HepG2 (cell line): ENCODE measurements at regions not wholly inside any gene's neighbourhood (a gene's known extent, or its start where the extent isn't known, plus 50 kb on each side); places are given as distances from the start of the nearest gene placed in this dataset.

Source experiments
- CEBPG ChIP-seq: IDR thresholded peaks from 2 replicates; pipeline ENCODE4 v1.6.1; 2016
- RFX5 ChIP-seq: IDR thresholded peaks from 2 replicates; pipeline ENCODE4 v1.6.1; 2011; ENCODE audit warnings: low read depth, low read length, improper control_type of control experiment
- SALL2 ChIP-seq: sonication (generic); formaldehyde crosslinking; IDR thresholded peaks from 2 replicates; pipeline ENCODE4 v1.8.1; 2023; ENCODE audit warnings: mild to moderate bottlenecking, missing genetic modification reagents, inconsistent platforms
- SRSF9 ChIP-seq: fragments of 200-400 bp; formaldehyde crosslinking; IDR thresholded peaks from 2 replicates; pipeline ENCODE4 v1.6.1; 2018; ENCODE audit warnings: borderline replicate concordance, mild to moderate bottlenecking, low read depth, low read length; ENCODE audit not compliant: insufficient read depth, poor library complexity, severe bottlenecking
- YY1 ChIP-seq: IDR thresholded peaks from 2 replicates; pipeline ENCODE4 v1.6.1; 2011; ENCODE audit warnings: low read length, low read depth, moderate library complexity, mild to moderate bottlenecking; ENCODE audit not compliant: insufficient read depth, insufficient replicate concordance
- ZFP41 ChIP-seq: sonication (generic); formaldehyde crosslinking; IDR thresholded peaks from 2 replicates; pipeline ENCODE4 v1.4.0; 2020; ENCODE audit warnings: mild to moderate bottlenecking, missing genetic modification reagents, borderline replicate concordance
- TF ChIP-seq, protein P1 (sequence below): sonication (generic); formaldehyde crosslinking; IDR thresholded peaks from 2 replicates; pipeline ENCODE4 v1.5.0; 2020; ENCODE audit warnings: mild to moderate bottlenecking, missing genetic modification reagents, moderate library complexity
- TF ChIP-seq, protein P2 (sequence below): conservative IDR thresholded peaks from 2 replicates; pipeline ENCODE4 v1.6.1; 2018; ENCODE audit warnings: missing genetic modification reagents
- TF ChIP-seq, protein P3 (sequence below): sonication (generic); formaldehyde crosslinking; IDR thresholded peaks from 2 replicates; pipeline ENCODE4 v1.9.0; 2021; ENCODE audit warnings: missing genetic modification reagents, mild to moderate bottlenecking, borderline replicate concordance

DNA sequence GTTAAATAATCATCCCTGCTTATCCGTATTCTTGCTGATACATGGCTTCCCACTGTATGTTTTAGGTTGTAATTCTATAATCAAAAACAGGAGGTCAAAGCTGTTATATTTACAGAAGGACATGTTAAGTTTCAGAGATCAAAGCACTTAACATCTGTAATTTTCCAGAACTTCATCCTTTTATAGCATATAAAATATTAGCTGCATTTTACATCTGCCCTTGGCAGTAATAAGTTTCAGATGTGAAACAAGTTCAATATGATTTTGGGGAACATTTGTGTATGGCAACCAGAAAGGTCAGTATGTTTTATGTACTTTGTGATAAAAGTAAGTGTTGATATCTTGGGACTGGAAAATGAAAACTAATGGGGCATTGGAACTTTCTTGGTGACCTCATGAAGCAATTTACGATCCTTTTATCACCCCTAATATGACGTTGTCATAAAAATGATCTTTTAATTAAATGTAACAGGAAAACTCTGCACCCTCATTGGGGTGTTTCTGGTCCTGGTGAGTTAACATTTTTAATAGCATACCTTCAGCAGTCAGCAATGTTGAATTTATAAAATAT lies 449.6 kb downstream of the GPATCH2 start:
- TF ChIP-seq ZFP41 (no peak), RFX5 (no peak), SRSF9 (no peak), YY1 (no peak), CEBPG (CRISPR knock-in tag) (no peak), SALL2 (CRISPR knock-in tag) (no peak)
- TF ChIP-seq, protein P1, sequence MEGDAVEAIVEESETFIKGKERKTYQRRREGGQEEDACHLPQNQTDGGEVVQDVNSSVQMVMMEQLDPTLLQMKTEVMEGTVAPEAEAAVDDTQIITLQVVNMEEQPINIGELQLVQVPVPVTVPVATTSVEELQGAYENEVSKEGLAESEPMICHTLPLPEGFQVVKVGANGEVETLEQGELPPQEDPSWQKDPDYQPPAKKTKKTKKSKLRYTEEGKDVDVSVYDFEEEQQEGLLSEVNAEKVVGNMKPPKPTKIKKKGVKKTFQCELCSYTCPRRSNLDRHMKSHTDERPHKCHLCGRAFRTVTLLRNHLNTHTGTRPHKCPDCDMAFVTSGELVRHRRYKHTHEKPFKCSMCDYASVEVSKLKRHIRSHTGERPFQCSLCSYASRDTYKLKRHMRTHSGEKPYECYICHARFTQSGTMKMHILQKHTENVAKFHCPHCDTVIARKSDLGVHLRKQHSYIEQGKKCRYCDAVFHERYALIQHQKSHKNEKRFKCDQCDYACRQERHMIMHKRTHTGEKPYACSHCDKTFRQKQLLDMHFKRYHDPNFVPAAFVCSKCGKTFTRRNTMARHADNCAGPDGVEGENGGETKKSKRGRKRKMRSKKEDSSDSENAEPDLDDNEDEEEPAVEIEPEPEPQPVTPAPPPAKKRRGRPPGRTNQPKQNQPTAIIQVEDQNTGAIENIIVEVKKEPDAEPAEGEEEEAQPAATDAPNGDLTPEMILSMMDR (CRISPR knock-in tag): no peak
- TF ChIP-seq, protein P2, sequence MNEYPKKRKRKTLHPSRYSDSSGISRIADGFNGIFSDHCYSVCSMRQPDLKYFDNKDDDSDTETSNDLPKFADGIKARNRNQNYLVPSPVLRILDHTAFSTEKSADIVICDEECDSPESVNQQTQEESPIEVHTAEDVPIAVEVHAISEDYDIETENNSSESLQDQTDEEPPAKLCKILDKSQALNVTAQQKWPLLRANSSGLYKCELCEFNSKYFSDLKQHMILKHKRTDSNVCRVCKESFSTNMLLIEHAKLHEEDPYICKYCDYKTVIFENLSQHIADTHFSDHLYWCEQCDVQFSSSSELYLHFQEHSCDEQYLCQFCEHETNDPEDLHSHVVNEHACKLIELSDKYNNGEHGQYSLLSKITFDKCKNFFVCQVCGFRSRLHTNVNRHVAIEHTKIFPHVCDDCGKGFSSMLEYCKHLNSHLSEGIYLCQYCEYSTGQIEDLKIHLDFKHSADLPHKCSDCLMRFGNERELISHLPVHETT: no peak
- TF ChIP-seq, protein P3, sequence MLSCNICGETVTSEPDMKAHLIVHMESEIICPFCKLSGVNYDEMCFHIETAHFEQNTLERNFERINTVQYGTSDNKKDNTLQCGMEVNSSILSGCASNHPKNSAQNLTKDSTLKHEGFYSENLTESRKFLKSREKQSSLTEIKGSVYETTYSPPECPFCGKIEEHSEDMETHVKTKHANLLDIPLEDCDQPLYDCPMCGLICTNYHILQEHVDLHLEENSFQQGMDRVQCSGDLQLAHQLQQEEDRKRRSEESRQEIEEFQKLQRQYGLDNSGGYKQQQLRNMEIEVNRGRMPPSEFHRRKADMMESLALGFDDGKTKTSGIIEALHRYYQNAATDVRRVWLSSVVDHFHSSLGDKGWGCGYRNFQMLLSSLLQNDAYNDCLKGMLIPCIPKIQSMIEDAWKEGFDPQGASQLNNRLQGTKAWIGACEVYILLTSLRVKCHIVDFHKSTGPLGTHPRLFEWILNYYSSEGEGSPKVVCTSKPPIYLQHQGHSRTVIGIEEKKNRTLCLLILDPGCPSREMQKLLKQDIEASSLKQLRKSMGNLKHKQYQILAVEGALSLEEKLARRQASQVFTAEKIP (CRISPR knock-in tag): no peak
